ENCODE measurements at regions not wholly inside any gene's neighbourhood (a gene's known extent, or its start where the extent isn't known, plus 50 kb on each side); places are given as distances from the start of the nearest gene placed in this dataset.

DNA sequence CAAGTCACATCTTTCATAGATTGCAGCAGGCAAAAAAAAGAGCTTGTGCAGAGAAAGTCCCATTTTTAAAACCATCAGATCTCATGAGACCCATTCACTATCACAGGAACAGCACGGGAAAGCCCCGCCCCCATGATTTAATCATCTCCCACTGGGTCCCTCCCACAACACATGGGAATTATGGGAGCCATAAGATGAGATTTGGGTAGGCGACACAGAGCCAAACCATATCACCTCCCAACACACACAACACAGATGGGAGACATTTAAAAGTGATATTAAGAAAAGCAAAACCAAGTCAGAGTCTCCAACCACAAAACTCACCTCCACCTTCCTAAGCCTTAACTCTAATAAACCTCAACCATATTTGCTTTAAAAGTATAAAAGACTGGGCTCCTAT lies 61.5 kb upstream of the TIAM1 start:
- TF ChIP-seq, protein P1, sequence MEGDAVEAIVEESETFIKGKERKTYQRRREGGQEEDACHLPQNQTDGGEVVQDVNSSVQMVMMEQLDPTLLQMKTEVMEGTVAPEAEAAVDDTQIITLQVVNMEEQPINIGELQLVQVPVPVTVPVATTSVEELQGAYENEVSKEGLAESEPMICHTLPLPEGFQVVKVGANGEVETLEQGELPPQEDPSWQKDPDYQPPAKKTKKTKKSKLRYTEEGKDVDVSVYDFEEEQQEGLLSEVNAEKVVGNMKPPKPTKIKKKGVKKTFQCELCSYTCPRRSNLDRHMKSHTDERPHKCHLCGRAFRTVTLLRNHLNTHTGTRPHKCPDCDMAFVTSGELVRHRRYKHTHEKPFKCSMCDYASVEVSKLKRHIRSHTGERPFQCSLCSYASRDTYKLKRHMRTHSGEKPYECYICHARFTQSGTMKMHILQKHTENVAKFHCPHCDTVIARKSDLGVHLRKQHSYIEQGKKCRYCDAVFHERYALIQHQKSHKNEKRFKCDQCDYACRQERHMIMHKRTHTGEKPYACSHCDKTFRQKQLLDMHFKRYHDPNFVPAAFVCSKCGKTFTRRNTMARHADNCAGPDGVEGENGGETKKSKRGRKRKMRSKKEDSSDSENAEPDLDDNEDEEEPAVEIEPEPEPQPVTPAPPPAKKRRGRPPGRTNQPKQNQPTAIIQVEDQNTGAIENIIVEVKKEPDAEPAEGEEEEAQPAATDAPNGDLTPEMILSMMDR (IDR thresholded peaks at IDR 0.05; ENCODE audit: insufficient read depth, low read depth, low read length, missing control alignments), result no peak
- H3K4me3 ChIP-seq (ENCODE audit: low read depth, low read length), result no peak overlapping the region
- no peak for DNase-seq (ENCODE audit: low read depth)

DNA sequence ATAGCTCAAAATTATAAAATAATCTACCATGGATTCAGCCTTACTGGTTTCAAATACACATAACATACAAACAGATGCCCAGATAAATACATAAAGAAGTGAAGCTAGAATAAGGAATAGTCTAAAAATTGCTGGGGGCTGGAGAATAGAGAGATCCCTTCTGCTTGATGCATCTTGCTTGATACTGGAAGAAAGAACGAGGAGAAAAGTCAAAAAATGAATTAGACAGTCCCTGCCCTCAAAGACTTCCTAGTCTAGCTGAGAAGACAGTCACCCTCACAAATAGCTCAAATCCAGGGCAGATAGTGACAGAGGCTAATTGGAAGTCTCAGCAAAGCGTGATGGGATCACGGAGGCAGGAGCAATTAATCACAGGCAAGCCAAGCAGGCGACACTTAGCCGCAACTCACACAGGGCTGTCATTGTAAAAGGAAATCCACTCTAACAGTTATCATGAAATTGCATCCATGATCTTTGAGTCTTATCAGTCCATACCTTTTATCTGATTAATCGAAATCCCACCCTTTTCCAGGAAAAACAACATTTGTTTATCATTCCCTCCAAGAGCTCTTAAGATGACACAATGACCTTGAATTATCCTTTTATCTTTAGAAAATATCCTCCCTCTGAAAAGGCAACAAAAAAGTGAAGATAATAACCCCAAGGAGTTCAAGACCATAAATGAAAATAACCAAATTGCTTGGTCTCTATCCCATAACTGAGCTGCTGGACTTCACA lies 59.7 kb upstream of the TIAM1 start:
- H3K4me3 ChIP-seq (ENCODE audit: low read depth, low read length), result no peak overlapping the region
- DNase-seq (ENCODE audit: low read depth), result no peak
- TF ChIP-seq, protein P1 (IDR thresholded peaks at IDR 0.05; ENCODE audit: insufficient read depth, low read depth, low read length, missing control alignments), result no peak

DNA sequence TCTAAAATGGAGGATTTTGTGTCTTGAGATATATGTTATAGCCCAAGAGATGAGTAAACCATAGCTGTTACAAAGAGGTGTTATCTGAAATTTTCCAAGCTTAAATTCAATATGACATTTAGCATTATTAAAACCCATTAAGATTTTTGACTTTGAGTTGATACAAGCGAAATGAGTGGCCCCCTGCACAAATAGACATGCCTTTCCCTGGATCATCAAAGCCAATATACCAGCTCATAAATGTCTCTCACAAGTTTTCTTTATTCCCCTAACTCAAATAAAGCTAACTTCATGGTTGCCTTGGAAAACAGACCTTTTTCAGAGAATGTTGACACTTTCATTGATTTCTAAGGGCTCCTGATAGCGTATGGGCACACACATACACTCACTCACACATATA lies 55.5 kb upstream of the TIAM1 start:
- TF ChIP-seq, protein P1 (IDR thresholded peaks at IDR 0.05; ENCODE audit: insufficient read depth, low read depth, low read length, missing control alignments), result no peak
- DNase-seq (ENCODE audit: low read depth), result no peak
- no peak overlapping the region for H3K4me3 ChIP-seq (ENCODE audit: low read depth, low read length)

DNA sequence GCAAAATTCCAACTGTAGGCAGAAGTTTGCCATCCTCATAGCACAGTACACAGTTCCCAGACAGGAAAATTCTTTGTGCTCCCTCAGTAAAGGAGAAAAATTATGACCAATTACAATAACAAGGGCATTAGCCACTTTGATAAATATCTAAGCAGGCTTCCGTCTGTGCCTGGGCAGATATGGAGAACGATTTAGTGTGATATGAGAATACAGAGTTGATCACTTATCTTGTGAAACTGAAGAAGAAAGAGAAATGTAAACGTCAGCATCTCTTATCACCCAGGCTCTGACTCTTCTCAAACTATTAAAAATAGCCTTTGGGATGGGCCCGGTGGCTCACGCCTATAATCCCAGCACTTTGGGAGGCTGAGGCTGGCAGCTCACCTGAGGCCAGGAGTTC lies 54.5 kb upstream of the TIAM1 start:
- DNase-seq (ENCODE audit: low read depth), result no peak
- TF ChIP-seq, protein P1 (IDR thresholded peaks at IDR 0.05; ENCODE audit: insufficient read depth, low read depth, low read length, missing control alignments), result no peak
- H3K4me3 ChIP-seq (ENCODE audit: low read depth, low read length), result no peak overlapping the region

DNA sequence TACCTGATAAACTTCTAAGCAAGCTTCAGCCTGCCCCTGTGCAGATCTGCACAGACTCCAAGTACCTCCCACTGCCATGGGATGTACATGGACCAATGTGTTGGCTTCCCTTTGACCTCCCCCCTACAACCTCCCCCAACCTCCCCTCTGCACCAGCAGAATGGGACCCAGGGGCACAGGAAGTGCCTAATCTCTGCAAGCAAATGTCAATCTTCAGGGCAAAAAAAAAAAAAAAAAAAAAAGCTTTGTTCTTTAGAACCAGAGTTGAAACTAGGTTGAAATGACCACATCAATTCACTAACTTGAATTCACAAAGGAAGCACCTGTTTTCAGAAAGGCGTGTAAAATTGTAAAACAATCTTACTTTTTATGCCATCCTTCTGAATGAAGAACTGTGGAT lies 53.9 kb upstream of the TIAM1 start:
- no peak overlapping the region for H3K4me3 ChIP-seq (ENCODE audit: low read depth, low read length)
- TF ChIP-seq, protein P1 (IDR thresholded peaks at IDR 0.05; ENCODE audit: insufficient read depth, low read depth, low read length, missing control alignments), result no peak
- no peak for DNase-seq (ENCODE audit: low read depth)

DNA sequence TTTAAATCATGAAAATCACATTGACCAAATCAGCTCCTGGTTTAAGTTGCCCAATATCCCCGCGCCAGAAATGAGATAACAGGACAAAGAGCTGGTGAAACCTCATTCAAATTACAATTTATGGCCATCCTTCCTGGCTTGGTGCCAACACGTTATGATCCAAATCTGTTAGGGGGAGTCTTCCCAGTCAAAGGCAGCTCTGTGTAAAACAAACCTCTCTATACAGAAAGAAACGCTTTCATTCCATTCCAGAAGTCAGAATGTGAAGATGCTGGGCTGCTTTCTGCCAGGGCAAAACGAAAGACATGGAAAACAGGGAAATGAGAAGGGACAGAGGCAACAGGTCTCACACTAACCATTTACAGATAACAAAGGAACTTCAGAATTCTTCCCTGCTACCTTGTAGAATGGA lies 53.5 kb upstream of the TIAM1 start:
- DNase-seq (ENCODE audit: low read depth), result no peak
- no peak overlapping the region for H3K4me3 ChIP-seq (ENCODE audit: low read depth, low read length)

More for the DNA sequence above, 53.5 kb upstream of the TIAM1 start:
- TF ChIP-seq, protein P1 (IDR thresholded peaks at IDR 0.05; ENCODE audit: insufficient read depth, low read depth, low read length, missing control alignments), result no peak

Data from GM12865 (cell line).